Activated CD4-positive, alpha-beta T cell treated with anti-CD3 and anti-CD28 coated beads, Interleukin-2, amount 10 ng/mL, durations not matched to agents 7 days and 5 days (primary cell): ENCODE measurements at regions not wholly inside any gene's neighbourhood (a gene's known extent, or its start where the extent isn't known, plus 50 kb on each side); places are given as distances from the start of the nearest gene placed in this dataset.

Source experiments
- CTCF ChIA-PET: fragments of 350-600 bp; sonication (Branson Sonifier 250); formaldehyde crosslinking; loops from one replicate; lab custom pipeline; 2021; ENCODE audit warnings: antibody characterized with exemption; lab: Charles Lee
- POLR2A ChIA-PET: fragments of 350-600 bp; sonication (Branson Sonifier 250); formaldehyde crosslinking; loops from one replicate; lab custom pipeline; 2021; ENCODE audit warnings: antibody characterized with exemption; lab: Charles Lee
- DNase-seq: peaks from one replicate; pipeline ENCODE4 v3.0.0-alpha.2; 2020
- H3K27ac Mint-ChIP-seq: one replicate; pipeline ENCODE4 v1.8.0; 2021; ENCODE audit warnings: mild to moderate bottlenecking, moderate library complexity, mixed read lengths
- H3K27me3 Mint-ChIP-seq: one replicate; pipeline ENCODE4 v1.8.0; 2021; ENCODE audit warnings: mixed read lengths
- H3K36me3 Mint-ChIP-seq: one replicate; pipeline ENCODE4 v1.8.0; 2021; ENCODE audit warnings: low read depth, mixed read lengths
- H3K4me1 Mint-ChIP-seq: one replicate; pipeline ENCODE4 v1.8.0; 2021; ENCODE audit warnings: mixed read lengths
- H3K4me3 Mint-ChIP-seq: one replicate; pipeline ENCODE4 v1.8.0; 2021; ENCODE audit warnings: mild to moderate bottlenecking, moderate library complexity, mixed read lengths
- H3K9me3 Mint-ChIP-seq: one replicate; pipeline ENCODE4 v1.8.0; 2021; ENCODE audit warnings: mixed read lengths

GRCh38 chr6:5946701-5947100 is 60.0 kb downstream of the NRN1 start:
- Mint-ChIP-seq H3K27ac (no peak overlapping the region), H3K9me3 (peaks cover 13% of the 10 kb centered on the region), H3K36me3 (no peaks in the 10 kb centered on the region), H3K4me3 (no peak overlapping the region), H3K4me1 (peaks cover 2% of the 10 kb centered on the region), H3K27me3 (peaks cover 17% of the 10 kb centered on the region)
- DNase-seq, result no peak
- POLR2A ChIA-PET, result no interaction called here
- CTCF ChIA-PET, result no interaction called here

DNA sequence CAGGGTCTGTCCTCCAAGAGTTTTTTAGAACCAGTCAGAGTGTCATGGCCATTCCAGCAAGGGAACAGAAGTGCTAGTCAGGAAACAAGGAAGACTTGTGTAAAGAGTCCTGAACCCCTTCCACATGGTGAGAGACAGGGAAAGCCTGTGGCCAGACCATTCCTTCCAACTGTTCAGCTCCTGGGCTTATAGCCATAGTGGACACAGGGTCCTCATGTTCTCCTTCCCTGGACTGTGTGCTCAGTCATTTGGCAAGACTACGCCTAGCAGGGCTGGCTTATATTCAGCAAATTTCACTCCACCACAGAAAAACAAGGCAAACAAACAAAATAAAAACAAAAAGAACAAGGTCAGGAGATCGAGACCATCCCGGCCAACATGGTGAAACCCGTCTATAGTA is 60.5 kb downstream of the NRN1 start:
- Mint-ChIP-seq H3K27me3 (peaks cover 15% of the 10 kb centered on the region), H3K36me3 (no peaks in the 10 kb centered on the region), H3K9me3 (peaks cover 13% of the 10 kb centered on the region), H3K4me1 (peaks cover 2% of the 10 kb centered on the region), H3K27ac (no peak overlapping the region), H3K4me3 (no peak overlapping the region)
- ChIA-PET CTCF (no interaction called here), POLR2A (no interaction called here)
- DNase-seq, result no peak

- H3K27me3 Mint-ChIP-seq, result peaks cover 15% of the 10 kb centered on the region
- CTCF ChIA-PET, result no interaction called here
- POLR2A ChIA-PET, result no interaction called here
Measured at GRCh38 chr6:5943591-5943990, 63.1 kb downstream of the NRN1 start.

GRCh38 chr6:5942591-5942990 is 64.1 kb downstream of the NRN1 start:
- Mint-ChIP-seq H3K9me3 (peaks cover 13% of the 10 kb centered on the region), H3K4me3 (no peak overlapping the region), H3K4me1 (peaks cover 2% of the 10 kb centered on the region), H3K27ac (no peak overlapping the region), H3K27me3 (peaks cover 11% of the 10 kb centered on the region), H3K36me3 (no peaks in the 10 kb centered on the region)
- ChIA-PET POLR2A (no interaction called here), CTCF (no interaction called here)
- no peak for DNase-seq

More at GRCh38 chr6:5943591-5943990, 63.1 kb downstream of the NRN1 start:
- H3K9me3 Mint-ChIP-seq, result peaks cover 13% of the 10 kb centered on the region
- H3K4me1 Mint-ChIP-seq, result peaks cover 2% of the 10 kb centered on the region
- no peak for DNase-seq
- no peak overlapping the region for H3K4me3 Mint-ChIP-seq
- H3K27ac Mint-ChIP-seq, result no peak overlapping the region
- no peaks in the 10 kb centered on the region for H3K36me3 Mint-ChIP-seq

GRCh38 chr6:5941188-5941587 is 65.5 kb downstream of the NRN1 start:
- ChIA-PET CTCF (no interaction called here), POLR2A (interaction anchor here (0.5 kb wide), 1 partner anchor 90 kb away, joined by 5 read pairs; no protein-coding TSS in a partner anchor)
- H3K9me3 Mint-ChIP-seq, result peaks cover 13% of the 10 kb centered on the region
- DNase-seq, result no peak
- peaks cover 11% of the 10 kb centered on the region for H3K27me3 Mint-ChIP-seq
- H3K4me1 Mint-ChIP-seq, result peaks cover 2% of the 10 kb centered on the region
- H3K4me3 Mint-ChIP-seq, result no peak overlapping the region
- H3K27ac Mint-ChIP-seq, result no peak overlapping the region
- H3K36me3 Mint-ChIP-seq, result no peaks in the 10 kb centered on the region

DNA sequence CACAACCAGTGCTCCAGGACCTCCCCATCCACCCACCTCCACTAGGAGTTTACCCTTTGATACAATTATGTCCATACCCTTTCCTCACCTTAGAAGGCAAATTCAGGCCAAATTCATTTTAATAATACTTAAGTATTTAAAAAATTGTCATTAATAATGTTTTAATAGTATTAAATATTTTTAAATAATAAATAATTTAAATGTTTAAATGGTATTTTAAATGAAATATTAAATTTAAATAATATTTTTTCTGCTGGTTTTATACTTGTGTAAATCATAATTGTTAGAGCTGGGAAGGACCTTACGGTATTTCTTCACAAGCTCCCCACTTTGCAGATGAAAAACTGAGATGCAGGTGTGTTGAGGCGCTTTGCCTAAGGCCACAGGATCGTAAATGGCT is 67.8 kb downstream of the NRN1 start:
- Mint-ChIP-seq H3K27ac (no peak overlapping the region), H3K4me3 (no peak overlapping the region), H3K4me1 (peaks cover 2% of the 10 kb centered on the region), H3K27me3 (peaks cover 18% of the 10 kb centered on the region), H3K9me3 (peaks cover 9% of the 10 kb centered on the region), H3K36me3 (no peaks in the 10 kb centered on the region)
- no peak for DNase-seq
- ChIA-PET CTCF (no interaction called here), POLR2A (no interaction called here)

DNA sequence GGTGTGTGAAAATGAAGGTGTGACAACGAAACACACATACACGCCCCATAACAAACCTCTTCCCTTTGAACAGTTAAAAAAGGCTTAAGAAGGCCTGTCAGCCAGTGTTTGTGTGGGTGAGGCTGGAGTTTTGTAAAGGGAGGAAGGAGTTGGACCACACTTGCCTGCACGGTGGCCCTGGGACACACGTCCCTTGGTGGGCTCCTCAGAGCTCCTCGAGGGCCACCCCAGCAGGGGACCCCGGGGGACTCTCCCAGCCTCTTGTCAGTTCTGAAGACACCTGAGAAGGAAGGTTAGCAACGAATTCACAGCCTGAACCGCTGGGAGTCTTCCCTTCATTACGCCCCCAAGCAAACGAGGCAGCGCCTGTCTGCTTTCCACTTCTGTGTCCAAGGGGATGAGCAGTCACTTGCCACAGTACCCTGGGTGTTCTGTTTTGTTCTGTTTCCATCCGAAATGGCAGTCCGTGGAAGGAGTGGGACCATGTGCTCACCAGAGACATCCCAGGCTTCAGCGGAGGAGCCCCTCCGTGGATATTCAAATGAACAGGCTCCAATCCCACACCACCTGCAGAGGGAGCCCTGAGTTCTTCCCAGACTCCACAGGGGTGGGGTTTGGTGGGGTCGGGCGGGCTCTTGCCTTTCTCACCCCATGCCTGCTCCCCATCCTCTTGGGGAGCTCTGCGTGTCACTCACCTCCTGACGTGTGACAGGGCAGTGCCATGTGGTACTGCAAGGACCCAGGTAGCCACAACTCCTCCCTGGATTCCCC is 68.6 kb downstream of the NRN1 start:
- CTCF ChIA-PET, result no interaction called here
- peaks cover 2% of the 10 kb centered on the region for H3K9me3 Mint-ChIP-seq
- no peak overlapping the region for H3K27ac Mint-ChIP-seq
- peaks cover 25% of the 10 kb centered on the region for H3K27me3 Mint-ChIP-seq
- DNase-seq, result no peak
- no peak overlapping the region for H3K4me3 Mint-ChIP-seq
- no peaks in the 10 kb centered on the region for H3K36me3 Mint-ChIP-seq
- peaks cover 2% of the 10 kb centered on the region for H3K4me1 Mint-ChIP-seq
- POLR2A ChIA-PET, result no interaction called here

DNA sequence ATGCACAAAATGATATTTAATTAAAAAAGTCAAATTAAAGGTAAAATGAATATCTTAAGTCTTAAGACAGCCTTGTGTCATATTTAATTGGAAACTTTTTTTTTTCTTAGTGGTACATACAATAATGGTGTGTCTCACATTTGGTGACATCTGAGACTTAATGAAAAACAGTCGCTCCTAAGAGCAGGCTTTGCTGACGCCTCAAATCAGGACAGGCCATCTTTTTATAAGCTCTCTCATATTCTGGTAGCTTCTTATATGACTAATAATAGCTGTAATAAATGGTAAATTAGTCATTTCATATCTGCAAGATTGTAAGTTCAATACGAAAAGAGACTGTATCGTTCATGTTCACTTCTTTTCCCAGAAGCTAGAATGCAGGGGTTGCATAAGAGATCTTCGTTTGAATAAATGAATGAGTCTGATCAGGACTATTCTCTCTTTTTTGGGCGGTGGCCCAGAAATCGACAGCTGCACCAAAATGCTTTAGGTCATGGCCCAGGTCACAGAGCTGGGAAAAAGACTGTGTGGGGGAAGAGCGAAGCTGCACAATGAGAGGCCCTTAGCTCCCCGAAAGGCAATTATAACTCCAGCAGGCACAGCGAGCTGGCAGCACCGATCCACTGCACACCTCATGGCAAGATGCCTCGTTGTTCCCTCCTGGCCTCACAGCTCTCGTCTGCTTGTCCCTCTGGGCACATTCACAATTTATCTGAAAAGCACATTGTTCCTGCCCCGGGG is 69.4 kb downstream of the NRN1 start:
- POLR2A ChIA-PET, result no interaction called here
- no peaks in the 10 kb centered on the region for H3K9me3 Mint-ChIP-seq
- H3K4me3 Mint-ChIP-seq, result no peak overlapping the region
- DNase-seq, result no peak
- CTCF ChIA-PET, result no interaction called here
- H3K36me3 Mint-ChIP-seq, result no peaks in the 10 kb centered on the region
- H3K27ac Mint-ChIP-seq, result no peak overlapping the region
- H3K4me1 Mint-ChIP-seq, result no peaks in the 10 kb centered on the region
- H3K27me3 Mint-ChIP-seq, result peaks cover 31% of the 10 kb centered on the region

DNA sequence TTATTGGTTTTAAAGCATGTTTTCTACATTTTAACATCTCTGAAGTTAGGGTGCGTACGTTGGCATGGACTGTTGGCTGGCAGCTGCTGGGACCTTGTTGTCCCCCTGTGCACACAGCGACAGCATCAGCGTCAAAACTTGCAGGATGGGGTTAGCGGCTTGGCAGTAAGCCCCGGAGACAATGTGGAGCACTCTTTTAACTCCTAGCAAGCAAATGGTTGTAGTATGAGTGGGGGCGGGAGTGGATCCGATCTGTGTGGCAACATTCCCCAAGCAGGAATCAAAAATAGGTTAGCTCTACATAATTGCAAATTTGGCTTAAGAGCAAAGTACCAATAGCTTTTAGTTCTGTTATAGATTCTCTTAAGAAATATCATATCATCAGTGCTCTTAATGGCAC is 70.1 kb downstream of the NRN1 start:
- CTCF ChIA-PET, result no interaction called here

DNA sequence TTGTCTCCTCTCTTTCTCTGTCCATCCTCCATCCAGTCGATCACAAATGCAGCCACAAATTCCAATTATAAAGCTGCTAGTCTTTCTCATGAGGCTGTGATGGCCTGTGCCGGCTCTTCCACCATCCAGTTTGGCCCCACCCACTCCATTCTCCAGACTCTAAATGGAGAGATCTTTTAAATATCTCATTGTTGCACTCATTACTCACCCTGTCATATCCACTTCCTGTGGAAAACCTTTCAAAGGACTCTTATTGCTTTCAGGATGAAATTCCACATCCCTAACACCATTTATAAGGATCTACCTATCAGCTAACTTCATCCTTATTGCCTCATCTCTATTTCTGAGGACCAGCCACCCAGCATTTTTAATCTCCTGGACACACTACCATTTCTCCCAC is 70.6 kb downstream of the NRN1 start:
- Mint-ChIP-seq H3K27ac (no peak overlapping the region), H3K4me1 (no peaks in the 10 kb centered on the region), H3K4me3 (no peak overlapping the region), H3K9me3 (no peaks in the 10 kb centered on the region), H3K36me3 (no peaks in the 10 kb centered on the region), H3K27me3 (peaks cover 37% of the 10 kb centered on the region)
- ChIA-PET CTCF (no interaction called here), POLR2A (no interaction called here)
- DNase-seq, result no peak

More for the DNA sequence above, 70.1 kb downstream of the NRN1 start:
- Mint-ChIP-seq H3K27ac (no peak overlapping the region), H3K27me3 (peaks cover 35% of the 10 kb centered on the region), H3K4me3 (no peak overlapping the region), H3K9me3 (no peaks in the 10 kb centered on the region), H3K36me3 (no peaks in the 10 kb centered on the region), H3K4me1 (no peaks in the 10 kb centered on the region)
- POLR2A ChIA-PET, result no interaction called here
- no peak for DNase-seq

DNA sequence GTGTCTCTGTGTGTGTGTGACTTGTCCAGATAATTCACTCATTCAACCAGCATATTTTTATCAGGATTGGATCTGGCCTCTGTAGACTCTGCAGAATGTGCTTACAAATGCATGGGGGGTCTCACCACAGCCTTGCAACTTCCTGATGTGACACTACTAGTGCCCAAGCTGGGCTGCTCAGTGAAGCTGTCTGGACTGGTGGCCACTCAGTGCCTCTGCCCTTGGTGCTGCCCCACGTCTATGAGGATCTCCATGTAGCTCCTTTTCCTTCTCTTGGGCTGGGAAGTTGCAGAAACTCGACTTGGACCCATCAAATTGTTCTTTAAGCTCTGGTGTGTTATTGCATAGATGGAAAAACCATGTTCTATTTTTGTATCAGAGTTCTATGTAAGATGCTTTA is 75.8 kb downstream of the NRN1 start:
- Mint-ChIP-seq H3K4me3 (no peak overlapping the region), H3K9me3 (no peaks in the 10 kb centered on the region), H3K36me3 (no peaks in the 10 kb centered on the region), H3K27me3 (peaks cover 37% of the 10 kb centered on the region), H3K4me1 (peaks cover 7% of the 10 kb centered on the region), H3K27ac (no peak overlapping the region)
- ChIA-PET POLR2A (no interaction called here), CTCF (no interaction called here)
- no peak for DNase-seq

- Mint-ChIP-seq H3K4me1 (peaks cover 7% of the 10 kb centered on the region), H3K27ac (no peak overlapping the region), H3K9me3 (no peaks in the 10 kb centered on the region), H3K4me3 (no peak overlapping the region), H3K36me3 (no peaks in the 10 kb centered on the region), H3K27me3 (peaks cover 35% of the 10 kb centered on the region)
- ChIA-PET POLR2A (no interaction called here), CTCF (no interaction called here)
- no peak for DNase-seq
Measured at GRCh38 chr6:5930143-5930770, 76.5 kb downstream of the NRN1 start.

- Mint-ChIP-seq H3K4me3 (no peak overlapping the region), H3K4me1 (no peaks in the 10 kb centered on the region), H3K9me3 (no peaks in the 10 kb centered on the region), H3K27ac (no peak overlapping the region), H3K36me3 (no peaks in the 10 kb centered on the region), H3K27me3 (peaks cover 13% of the 10 kb centered on the region)
- no peak for DNase-seq
- CTCF ChIA-PET, result interaction anchor here (1.1 to 1.4 kb wide), 2 partner anchors 25 to 32 kb away, joined by 3 to 5 read pairs; no protein-coding TSS in a partner anchor
- POLR2A ChIA-PET, result no interaction called here
Measured at GRCh38 chr6:5923840-5924239, 82.9 kb downstream of the NRN1 start.
